NCI-H2196 treated with DMSO at 0.1 percent for 48 hours (cell line): ENCODE measurements at regions not wholly inside any gene's neighbourhood (a gene's known extent, or its start where the extent isn't known, plus 50 kb on each side); places are given as distances from the start of the nearest gene placed in this dataset.
"Not testable (repeated sequence)": the region's sequence is repeated elsewhere in the genome, so short reads cannot be mapped to it uniquely, and the experiment has no call there.

Experiments
- DNase-seq: peaks from one replicate; lab custom pipeline; 2025; ENCODE audit not compliant: unreplicated experiment; lab: John Stamatoyannopoulos, UW

- no peak for DNase-seq
These were observed 72.3 kb upstream of the TWIST2 start for GRCh38 chr2:238775591-238775990.

GRCh38 chr2:238776003-238776760, 71.7 kb upstream of the TWIST2 start:
- no peak for DNase-seq

- DNase-seq: not testable (repeated sequence)
These were observed 71.2 kb upstream of the TWIST2 start for GRCh38 chr2:238776761-238777046.

- DNase-seq: no peak
These were observed 70.4 kb upstream of the TWIST2 start for GRCh38 chr2:238777369-238778067.

- DNase-seq: peak; percentile 27
These were observed 63.0 kb upstream of the TWIST2 start for GRCh38 chr2:238784671-238785527.

GRCh38 chr2:238785528-238785860, 62.4 kb upstream of the TWIST2 start:
- no peak for DNase-seq

GRCh38 chr2:238786379-238786778, 61.5 kb upstream of the TWIST2 start:
- no peak for DNase-seq

- no peak for DNase-seq
These were observed 60.9 kb upstream of the TWIST2 start for GRCh38 chr2:238786792-238787490.

- DNase-seq: no peak
These were observed 60.4 kb upstream of the TWIST2 start for GRCh38 chr2:238787501-238787900.

GRCh38 chr2:238789317-238789806, 58.5 kb upstream of the TWIST2 start:
- DNase-seq: no peak

GRCh38 chr2:238790126-238790832, 57.6 kb upstream of the TWIST2 start:
- no peak for DNase-seq

GRCh38 chr2:238790833-238791230, 57.1 kb upstream of the TWIST2 start:
- DNase-seq: no peak

- no peak for DNase-seq
These were observed 56.5 kb upstream of the TWIST2 start for GRCh38 chr2:238791354-238791753.

GRCh38 chr2:238793306-238793705, 54.6 kb upstream of the TWIST2 start:
- no peak for DNase-seq

- DNase-seq: no peak
These were observed 54.0 kb upstream of the TWIST2 start for GRCh38 chr2:238793801-238794449.

- DNase-seq: no peak
These were observed 51.5 kb upstream of the TWIST2 start for GRCh38 chr2:238796223-238796885.

- DNase-seq: no peak
These were observed 50.3 kb upstream of the TWIST2 start for GRCh38 chr2:238797537-238797936.
